WTC11 (cell line): ENCODE measurements at regions not wholly inside any gene's neighbourhood (a gene's known extent, or its start where the extent isn't known, plus 50 kb on each side); places are given as distances from the start of the nearest gene placed in this dataset.

Source experiments
- ATAC-seq: fragments of 200-7000 bp; cut with Tn5 transposase; 2 replicates; pipeline ENCODE4 v1.10.0; 2021; ENCODE audit warnings: mild to moderate bottlenecking, moderate library complexity
- CTCF ChIA-PET: fragments of 300-600 bp; sonication (Branson Sonifier 250); formaldehyde crosslinking; loops from one replicate; lab custom pipeline; 2021; ENCODE audit warnings: antibody characterized with exemption; lab: Charles Lee
- POLR2A ChIA-PET: fragments of 350-600 bp; sonication (Branson Sonifier 250); formaldehyde crosslinking; loops from one replicate; lab custom pipeline; 2021; ENCODE audit warnings: antibody characterized with exemption; lab: Charles Lee
- DNase-seq: peaks from one replicate; pipeline ENCODE4 v3.0.0; 2021; ENCODE audit warnings: low spot score
- H3K27ac Mint-ChIP-seq: 2 replicates; pipeline ENCODE4 v1.8.0; 2021; ENCODE audit warnings: mixed read lengths
- H3K27me3 Mint-ChIP-seq: 2 replicates; pipeline ENCODE4 v1.8.0; 2021; ENCODE audit warnings: low read depth, mild to moderate bottlenecking, moderate library complexity, mixed read lengths
- H3K36me3 Mint-ChIP-seq: 2 replicates; pipeline ENCODE4 v1.8.0; 2021; ENCODE audit warnings: mixed read lengths
- H3K4me1 Mint-ChIP-seq: 2 replicates; pipeline ENCODE4 v1.8.0; 2022; ENCODE audit warnings: mixed read lengths
- H3K4me3 Mint-ChIP-seq: 2 replicates; pipeline ENCODE4 v1.8.0; 2021; ENCODE audit warnings: mild to moderate bottlenecking, moderate library complexity, mixed read lengths
- H3K9me3 Mint-ChIP-seq: 2 replicates; pipeline ENCODE4 v1.8.0; 2021; ENCODE audit warnings: mixed read lengths
- CREM ChIP-seq: sonication (generic); formaldehyde crosslinking; IDR thresholded peaks from 2 replicates; pipeline ENCODE4 v1.8.1; 2022; ENCODE audit warnings: mild to moderate bottlenecking, missing genetic modification reagents, moderate library complexity
- JAZF1 ChIP-seq: fragments of 250-450 bp; sonication (Bioruptor Pico); IDR thresholded peaks from 2 replicates; pipeline ENCODE4 v1.9.0; 2021; ENCODE audit warnings: moderate library complexity, mild to moderate bottlenecking, inconsistent platforms
- NR1H2 ChIP-seq: sonication (generic); formaldehyde crosslinking; IDR thresholded peaks from 2 replicates; pipeline ENCODE4 v1.9.0; 2021; ENCODE audit warnings: mild to moderate bottlenecking, moderate library complexity, missing genetic modification reagents
- SMAD3 ChIP-seq: sonication (generic); formaldehyde crosslinking; IDR thresholded peaks from 2 replicates; pipeline ENCODE4 v1.8.0; 2022; ENCODE audit warnings: missing genetic modification reagents, mild to moderate bottlenecking, borderline replicate concordance
- SP1 ChIP-seq: sonication (generic); formaldehyde crosslinking; conservative IDR thresholded peaks from 2 replicates; pipeline ENCODE4 v1.8.1; 2022; ENCODE audit warnings: missing genetic modification reagents
- TEAD1 ChIP-seq: sonication (generic); formaldehyde crosslinking; IDR thresholded peaks from 2 replicates; pipeline ENCODE4 v1.8.0; 2022; ENCODE audit warnings: mild to moderate bottlenecking, missing genetic modification reagents
- ZBTB21 ChIP-seq: sonication (generic); formaldehyde crosslinking; IDR thresholded peaks from 2 replicates; pipeline ENCODE4 v1.8.1; 2023; ENCODE audit warnings: mild to moderate bottlenecking, missing genetic modification reagents, borderline replicate concordance
- ZNF138 ChIP-seq: sonication (generic); formaldehyde crosslinking; conservative IDR thresholded peaks from 2 replicates; pipeline ENCODE4 v1.8.1; 2022; ENCODE audit warnings: mild to moderate bottlenecking, moderate library complexity, missing genetic modification reagents
- ZNF263 ChIP-seq: sonication (generic); formaldehyde crosslinking; IDR thresholded peaks from 2 replicates; pipeline ENCODE4 v1.8.1; 2022; ENCODE audit warnings: low read depth, mild to moderate bottlenecking, moderate library complexity, missing genetic modification reagents
- ZNF671 ChIP-seq: fragments of 250-450 bp; sonication (Bioruptor Pico); IDR thresholded peaks from 2 replicates; pipeline ENCODE4 v1.8.0; 2021; ENCODE audit warnings: mild to moderate bottlenecking
- TF ChIP-seq, protein P1 (sequence below): sonication (generic); formaldehyde crosslinking; IDR thresholded peaks from 2 replicates; pipeline ENCODE4 v1.8.1; 2022; ENCODE audit warnings: low read depth, mild to moderate bottlenecking, moderate library complexity, missing genetic modification reagents, borderline replicate concordance
- TF ChIP-seq, protein P2 (sequence below): sonication (generic); formaldehyde crosslinking; IDR thresholded peaks from 2 replicates; pipeline ENCODE4 v1.8.1; 2022; ENCODE audit warnings: missing genetic modification reagents, borderline replicate concordance
- TF ChIP-seq, protein P3 (sequence below): sonication (generic); formaldehyde crosslinking; IDR thresholded peaks from 2 replicates; pipeline ENCODE4 v1.8.1; 2022; ENCODE audit warnings: low read depth, missing genetic modification reagents, borderline replicate concordance
- TF ChIP-seq, protein P4 (sequence below): sonication (generic); formaldehyde crosslinking; IDR thresholded peaks from 2 replicates; pipeline ENCODE4 v1.8.0; 2023; ENCODE audit warnings: mild to moderate bottlenecking, missing genetic modification reagents
- TF ChIP-seq, protein P5 (sequence below): sonication (generic); formaldehyde crosslinking; IDR thresholded peaks from 2 replicates; pipeline ENCODE4 v1.8.1; 2023; ENCODE audit warnings: mild to moderate bottlenecking, missing genetic modification reagents, borderline replicate concordance
- TF ChIP-seq, protein P6 (sequence below): sonication (generic); formaldehyde crosslinking; IDR thresholded peaks from 2 replicates; pipeline ENCODE4 v1.8.1; 2023; ENCODE audit warnings: mild to moderate bottlenecking, missing genetic modification reagents
- TF ChIP-seq, protein P7 (sequence below): fragments of 250-450 bp; sonication (Bioruptor Pico); IDR thresholded peaks from 2 replicates; pipeline ENCODE4 v1.9.0; 2021; ENCODE audit warnings: moderate library complexity, mild to moderate bottlenecking, inconsistent platforms, borderline replicate concordance
- TF ChIP-seq, protein P8 (sequence below): sonication (generic); formaldehyde crosslinking; IDR thresholded peaks from 2 replicates; pipeline ENCODE4 v1.8.0; 2022; ENCODE audit warnings: mild to moderate bottlenecking, missing genetic modification reagents
- TF ChIP-seq, protein P9 (sequence below): sonication (generic); formaldehyde crosslinking; IDR thresholded peaks from 2 replicates; pipeline ENCODE4 v1.8.0; 2022; ENCODE audit warnings: mild to moderate bottlenecking, missing genetic modification reagents
- TF ChIP-seq, protein P10 (sequence below): fragments of 200-600 bp; IDR thresholded peaks from 2 replicates; pipeline ENCODE4 v1.8.0; 2022; ENCODE audit warnings: antibody characterized with exemption

DNA sequence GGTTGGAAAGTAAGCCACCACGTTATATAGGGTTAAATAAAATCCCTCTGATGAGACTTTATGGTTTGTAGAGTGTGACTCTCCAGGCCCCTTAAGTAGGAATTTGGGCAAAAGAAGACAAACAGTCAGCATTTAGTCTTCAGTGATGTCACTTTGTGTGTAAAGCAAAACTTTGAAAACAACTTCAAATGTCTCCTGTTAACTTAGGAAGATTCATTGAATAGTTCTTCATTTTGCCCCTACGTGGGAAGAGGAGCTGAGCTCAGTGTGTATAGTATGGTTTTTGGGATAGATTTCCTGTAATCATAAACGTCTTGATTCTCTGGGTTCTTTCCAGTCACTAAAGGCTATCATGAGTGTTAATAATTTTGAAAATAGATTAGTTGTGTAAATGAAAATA is 101.3 kb downstream of the GADD45G start:
- Mint-ChIP-seq H3K36me3 (no peaks in the 10 kb centered on the region), H3K4me1 (peaks cover 34% of the 10 kb centered on the region), H3K9me3 (peaks cover 5% of the 10 kb centered on the region; the same call in 1 of the 2 replicates), H3K27me3 (no peaks in the 10 kb centered on the region), H3K27ac (no peak overlapping the region; the same call in 1 of the 2 replicates), H3K4me3 (no peak overlapping the region)
- ChIA-PET CTCF (no interaction called here), POLR2A (no interaction called here)
- ATAC-seq, result no peak
- TF ChIP-seq SMAD3, result no peak
- TF ChIP-seq ZNF263 (CRISPR knock-in tag), result no peak
- TF ChIP-seq, protein P1, sequence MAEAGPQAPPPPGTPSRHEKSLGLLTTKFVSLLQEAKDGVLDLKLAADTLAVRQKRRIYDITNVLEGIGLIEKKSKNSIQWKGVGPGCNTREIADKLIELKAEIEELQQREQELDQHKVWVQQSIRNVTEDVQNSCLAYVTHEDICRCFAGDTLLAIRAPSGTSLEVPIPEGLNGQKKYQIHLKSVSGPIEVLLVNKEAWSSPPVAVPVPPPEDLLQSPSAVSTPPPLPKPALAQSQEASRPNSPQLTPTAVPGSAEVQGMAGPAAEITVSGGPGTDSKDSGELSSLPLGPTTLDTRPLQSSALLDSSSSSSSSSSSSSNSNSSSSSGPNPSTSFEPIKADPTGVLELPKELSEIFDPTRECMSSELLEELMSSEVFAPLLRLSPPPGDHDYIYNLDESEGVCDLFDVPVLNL, result no peak
- TF ChIP-seq JAZF1 (CRISPR knock-in tag), result no peak
- no peak for TF ChIP-seq SP1 (CRISPR knock-in tag)
- TF ChIP-seq ZNF138 (CRISPR knock-in tag), result no peak
- TF ChIP-seq, protein P2, sequence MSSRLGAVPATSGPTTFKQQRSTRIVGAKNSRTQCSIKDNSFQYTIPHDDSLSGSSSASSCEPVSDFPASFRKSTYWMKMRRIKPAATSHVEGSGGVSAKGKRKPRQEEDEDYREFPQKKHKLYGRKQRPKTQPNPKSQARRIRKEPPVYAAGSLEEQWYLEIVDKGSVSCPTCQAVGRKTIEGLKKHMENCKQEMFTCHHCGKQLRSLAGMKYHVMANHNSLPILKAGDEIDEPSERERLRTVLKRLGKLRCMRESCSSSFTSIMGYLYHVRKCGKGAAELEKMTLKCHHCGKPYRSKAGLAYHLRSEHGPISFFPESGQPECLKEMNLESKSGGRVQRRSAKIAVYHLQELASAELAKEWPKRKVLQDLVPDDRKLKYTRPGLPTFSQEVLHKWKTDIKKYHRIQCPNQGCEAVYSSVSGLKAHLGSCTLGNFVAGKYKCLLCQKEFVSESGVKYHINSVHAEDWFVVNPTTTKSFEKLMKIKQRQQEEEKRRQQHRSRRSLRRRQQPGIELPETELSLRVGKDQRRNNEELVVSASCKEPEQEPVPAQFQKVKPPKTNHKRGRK (CRISPR knock-in tag), result no peak
- no peak for TF ChIP-seq NR1H2 (CRISPR knock-in tag)
- TF ChIP-seq ZBTB21, result no peak
- TF ChIP-seq, protein P3, sequence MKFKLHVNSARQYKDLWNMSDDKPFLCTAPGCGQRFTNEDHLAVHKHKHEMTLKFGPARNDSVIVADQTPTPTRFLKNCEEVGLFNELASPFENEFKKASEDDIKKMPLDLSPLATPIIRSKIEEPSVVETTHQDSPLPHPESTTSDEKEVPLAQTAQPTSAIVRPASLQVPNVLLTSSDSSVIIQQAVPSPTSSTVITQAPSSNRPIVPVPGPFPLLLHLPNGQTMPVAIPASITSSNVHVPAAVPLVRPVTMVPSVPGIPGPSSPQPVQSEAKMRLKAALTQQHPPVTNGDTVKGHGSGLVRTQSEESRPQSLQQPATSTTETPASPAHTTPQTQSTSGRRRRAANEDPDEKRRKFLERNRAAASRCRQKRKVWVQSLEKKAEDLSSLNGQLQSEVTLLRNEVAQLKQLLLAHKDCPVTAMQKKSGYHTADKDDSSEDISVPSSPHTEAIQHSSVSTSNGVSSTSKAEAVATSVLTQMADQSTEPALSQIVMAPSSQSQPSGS, result no peak
- TF ChIP-seq, protein P4, sequence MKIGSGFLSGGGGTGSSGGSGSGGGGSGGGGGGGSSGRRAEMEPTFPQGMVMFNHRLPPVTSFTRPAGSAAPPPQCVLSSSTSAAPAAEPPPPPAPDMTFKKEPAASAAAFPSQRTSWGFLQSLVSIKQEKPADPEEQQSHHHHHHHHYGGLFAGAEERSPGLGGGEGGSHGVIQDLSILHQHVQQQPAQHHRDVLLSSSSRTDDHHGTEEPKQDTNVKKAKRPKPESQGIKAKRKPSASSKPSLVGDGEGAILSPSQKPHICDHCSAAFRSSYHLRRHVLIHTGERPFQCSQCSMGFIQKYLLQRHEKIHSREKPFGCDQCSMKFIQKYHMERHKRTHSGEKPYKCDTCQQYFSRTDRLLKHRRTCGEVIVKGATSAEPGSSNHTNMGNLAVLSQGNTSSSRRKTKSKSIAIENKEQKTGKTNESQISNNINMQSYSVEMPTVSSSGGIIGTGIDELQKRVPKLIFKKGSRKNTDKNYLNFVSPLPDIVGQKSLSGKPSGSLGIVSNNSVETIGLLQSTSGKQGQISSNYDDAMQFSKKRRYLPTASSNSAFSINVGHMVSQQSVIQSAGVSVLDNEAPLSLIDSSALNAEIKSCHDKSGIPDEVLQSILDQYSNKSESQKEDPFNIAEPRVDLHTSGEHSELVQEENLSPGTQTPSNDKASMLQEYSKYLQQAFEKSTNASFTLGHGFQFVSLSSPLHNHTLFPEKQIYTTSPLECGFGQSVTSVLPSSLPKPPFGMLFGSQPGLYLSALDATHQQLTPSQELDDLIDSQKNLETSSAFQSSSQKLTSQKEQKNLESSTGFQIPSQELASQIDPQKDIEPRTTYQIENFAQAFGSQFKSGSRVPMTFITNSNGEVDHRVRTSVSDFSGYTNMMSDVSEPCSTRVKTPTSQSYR (CRISPR knock-in tag), result no peak
- no peak for TF ChIP-seq CREM (CRISPR knock-in tag)
- TF ChIP-seq, protein P5, sequence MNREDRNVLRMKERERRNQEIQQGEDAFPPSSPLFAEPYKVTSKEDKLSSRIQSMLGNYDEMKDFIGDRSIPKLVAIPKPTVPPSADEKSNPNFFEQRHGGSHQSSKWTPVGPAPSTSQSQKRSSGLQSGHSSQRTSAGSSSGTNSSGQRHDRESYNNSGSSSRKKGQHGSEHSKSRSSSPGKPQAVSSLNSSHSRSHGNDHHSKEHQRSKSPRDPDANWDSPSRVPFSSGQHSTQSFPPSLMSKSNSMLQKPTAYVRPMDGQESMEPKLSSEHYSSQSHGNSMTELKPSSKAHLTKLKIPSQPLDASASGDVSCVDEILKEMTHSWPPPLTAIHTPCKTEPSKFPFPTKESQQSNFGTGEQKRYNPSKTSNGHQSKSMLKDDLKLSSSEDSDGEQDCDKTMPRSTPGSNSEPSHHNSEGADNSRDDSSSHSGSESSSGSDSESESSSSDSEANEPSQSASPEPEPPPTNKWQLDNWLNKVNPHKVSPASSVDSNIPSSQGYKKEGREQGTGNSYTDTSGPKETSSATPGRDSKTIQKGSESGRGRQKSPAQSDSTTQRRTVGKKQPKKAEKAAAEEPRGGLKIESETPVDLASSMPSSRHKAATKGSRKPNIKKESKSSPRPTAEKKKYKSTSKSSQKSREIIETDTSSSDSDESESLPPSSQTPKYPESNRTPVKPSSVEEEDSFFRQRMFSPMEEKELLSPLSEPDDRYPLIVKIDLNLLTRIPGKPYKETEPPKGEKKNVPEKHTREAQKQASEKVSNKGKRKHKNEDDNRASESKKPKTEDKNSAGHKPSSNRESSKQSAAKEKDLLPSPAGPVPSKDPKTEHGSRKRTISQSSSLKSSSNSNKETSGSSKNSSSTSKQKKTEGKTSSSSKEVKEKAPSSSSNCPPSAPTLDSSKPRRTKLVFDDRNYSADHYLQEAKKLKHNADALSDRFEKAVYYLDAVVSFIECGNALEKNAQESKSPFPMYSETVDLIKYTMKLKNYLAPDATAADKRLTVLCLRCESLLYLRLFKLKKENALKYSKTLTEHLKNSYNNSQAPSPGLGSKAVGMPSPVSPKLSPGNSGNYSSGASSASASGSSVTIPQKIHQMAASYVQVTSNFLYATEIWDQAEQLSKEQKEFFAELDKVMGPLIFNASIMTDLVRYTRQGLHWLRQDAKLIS (CRISPR knock-in tag), result no peak
- TF ChIP-seq, protein P6, sequence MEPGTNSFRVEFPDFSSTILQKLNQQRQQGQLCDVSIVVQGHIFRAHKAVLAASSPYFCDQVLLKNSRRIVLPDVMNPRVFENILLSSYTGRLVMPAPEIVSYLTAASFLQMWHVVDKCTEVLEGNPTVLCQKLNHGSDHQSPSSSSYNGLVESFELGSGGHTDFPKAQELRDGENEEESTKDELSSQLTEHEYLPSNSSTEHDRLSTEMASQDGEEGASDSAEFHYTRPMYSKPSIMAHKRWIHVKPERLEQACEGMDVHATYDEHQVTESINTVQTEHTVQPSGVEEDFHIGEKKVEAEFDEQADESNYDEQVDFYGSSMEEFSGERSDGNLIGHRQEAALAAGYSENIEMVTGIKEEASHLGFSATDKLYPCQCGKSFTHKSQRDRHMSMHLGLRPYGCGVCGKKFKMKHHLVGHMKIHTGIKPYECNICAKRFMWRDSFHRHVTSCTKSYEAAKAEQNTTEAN, result no peak
- no peak for TF ChIP-seq ZNF671 (CRISPR knock-in tag)
- TF ChIP-seq TEAD1 (CRISPR knock-in tag), result no peak
- TF ChIP-seq, protein P7, sequence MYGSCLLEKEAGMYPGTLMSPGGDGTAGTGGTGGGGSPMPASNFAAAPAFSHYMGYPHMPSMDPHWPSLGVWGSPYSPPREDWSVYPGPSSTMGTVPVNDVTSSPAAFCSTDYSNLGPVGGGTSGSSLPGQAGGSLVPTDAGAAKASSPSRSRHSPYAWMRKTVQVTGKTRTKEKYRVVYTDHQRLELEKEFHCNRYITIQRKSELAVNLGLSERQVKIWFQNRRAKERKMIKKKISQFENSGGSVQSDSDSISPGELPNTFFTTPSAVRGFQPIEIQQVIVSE, result no peak
- TF ChIP-seq, protein P8, sequence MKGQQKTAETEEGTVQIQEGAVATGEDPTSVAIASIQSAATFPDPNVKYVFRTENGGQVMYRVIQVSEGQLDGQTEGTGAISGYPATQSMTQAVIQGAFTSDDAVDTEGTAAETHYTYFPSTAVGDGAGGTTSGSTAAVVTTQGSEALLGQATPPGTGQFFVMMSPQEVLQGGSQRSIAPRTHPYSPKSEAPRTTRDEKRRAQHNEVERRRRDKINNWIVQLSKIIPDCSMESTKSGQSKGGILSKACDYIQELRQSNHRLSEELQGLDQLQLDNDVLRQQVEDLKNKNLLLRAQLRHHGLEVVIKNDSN (CRISPR knock-in tag), result no peak
- TF ChIP-seq, protein P9, sequence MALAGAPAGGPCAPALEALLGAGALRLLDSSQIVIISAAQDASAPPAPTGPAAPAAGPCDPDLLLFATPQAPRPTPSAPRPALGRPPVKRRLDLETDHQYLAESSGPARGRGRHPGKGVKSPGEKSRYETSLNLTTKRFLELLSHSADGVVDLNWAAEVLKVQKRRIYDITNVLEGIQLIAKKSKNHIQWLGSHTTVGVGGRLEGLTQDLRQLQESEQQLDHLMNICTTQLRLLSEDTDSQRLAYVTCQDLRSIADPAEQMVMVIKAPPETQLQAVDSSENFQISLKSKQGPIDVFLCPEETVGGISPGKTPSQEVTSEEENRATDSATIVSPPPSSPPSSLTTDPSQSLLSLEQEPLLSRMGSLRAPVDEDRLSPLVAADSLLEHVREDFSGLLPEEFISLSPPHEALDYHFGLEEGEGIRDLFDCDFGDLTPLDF (CRISPR knock-in tag), result no peak
- TF ChIP-seq, protein P10, sequence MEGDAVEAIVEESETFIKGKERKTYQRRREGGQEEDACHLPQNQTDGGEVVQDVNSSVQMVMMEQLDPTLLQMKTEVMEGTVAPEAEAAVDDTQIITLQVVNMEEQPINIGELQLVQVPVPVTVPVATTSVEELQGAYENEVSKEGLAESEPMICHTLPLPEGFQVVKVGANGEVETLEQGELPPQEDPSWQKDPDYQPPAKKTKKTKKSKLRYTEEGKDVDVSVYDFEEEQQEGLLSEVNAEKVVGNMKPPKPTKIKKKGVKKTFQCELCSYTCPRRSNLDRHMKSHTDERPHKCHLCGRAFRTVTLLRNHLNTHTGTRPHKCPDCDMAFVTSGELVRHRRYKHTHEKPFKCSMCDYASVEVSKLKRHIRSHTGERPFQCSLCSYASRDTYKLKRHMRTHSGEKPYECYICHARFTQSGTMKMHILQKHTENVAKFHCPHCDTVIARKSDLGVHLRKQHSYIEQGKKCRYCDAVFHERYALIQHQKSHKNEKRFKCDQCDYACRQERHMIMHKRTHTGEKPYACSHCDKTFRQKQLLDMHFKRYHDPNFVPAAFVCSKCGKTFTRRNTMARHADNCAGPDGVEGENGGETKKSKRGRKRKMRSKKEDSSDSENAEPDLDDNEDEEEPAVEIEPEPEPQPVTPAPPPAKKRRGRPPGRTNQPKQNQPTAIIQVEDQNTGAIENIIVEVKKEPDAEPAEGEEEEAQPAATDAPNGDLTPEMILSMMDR, result no peak
- DNase-seq, result no peak
